Astrocyte (in vitro differentiated cells and primary cell): ENCODE measurements at regions not wholly inside any gene's neighbourhood (a gene's known extent, or its start where the extent isn't known, plus 50 kb on each side); places are given as distances from the start of the nearest gene placed in this dataset.
A peak's percentile ranks its signal among the peaks of the same experiment; 100 is the strongest.

Source experiments
- DNase-seq: peaks from one replicate; pipeline ENCODE4 v3.0.0-alpha.2; 2010; ENCODE audit warnings: low read depth
- FAIRE-seq: peaks from 2 replicates; lab custom pipeline; 2011; peaks lifted over from hg19 to GRCh38; lab: Jason Lieb, UNC
- H2AFZ ChIP-seq: 2 replicates; pipeline ENCODE4 v1.6.0; 2012; ENCODE audit warnings: low read depth, low read length, inconsistent platforms
- H3K27ac ChIP-seq: 2 replicates; pipeline ENCODE4 v1.5.1; 2011; ENCODE audit warnings: low read depth, low read length, inconsistent platforms
- H3K27me3 ChIP-seq: 2 replicates; pipeline ENCODE4 v1.6.0; 2011; ENCODE audit warnings: low read length, inconsistent platforms; ENCODE audit not compliant: insufficient read depth
- H3K36me3 ChIP-seq: 2 replicates; pipeline ENCODE4 v1.5.1; 2011; ENCODE audit warnings: low read length, inconsistent platforms; ENCODE audit not compliant: insufficient read depth
- H3K4me1 ChIP-seq: 2 replicates; pipeline ENCODE4 v1.5.1; 2011; ENCODE audit warnings: low read length, inconsistent platforms; ENCODE audit not compliant: insufficient read depth
- H3K4me2 ChIP-seq: 2 replicates; pipeline ENCODE4 v1.6.0; 2012; ENCODE audit warnings: low read length, inconsistent platforms
- H3K4me3 ChIP-seq: 2 replicates; pipeline ENCODE4 v1.5.1; 2011; ENCODE audit warnings: low read depth, mild to moderate bottlenecking, low read length, inconsistent platforms; ENCODE audit not compliant: insufficient read depth
- H3K79me2 ChIP-seq: 2 replicates; pipeline ENCODE4 v1.6.0; 2012; ENCODE audit warnings: mild to moderate bottlenecking, low read length, inconsistent platforms; ENCODE audit not compliant: insufficient read depth
- H3K9ac ChIP-seq: 2 replicates; pipeline ENCODE4 v1.6.0; 2012; ENCODE audit warnings: mild to moderate bottlenecking, low read length, inconsistent platforms
- H3K9me3 ChIP-seq: 2 replicates; pipeline ENCODE4 v1.5.1; 2012; ENCODE audit warnings: low read depth, mild to moderate bottlenecking, low read length, inconsistent platforms; ENCODE audit not compliant: insufficient read depth
- H4K20me1 ChIP-seq: 2 replicates; pipeline ENCODE4 v1.6.0; 2012; ENCODE audit warnings: low read length, inconsistent platforms; ENCODE audit not compliant: insufficient read depth
- H3K27ac Mint-ChIP-seq: one replicate; pipeline ENCODE4 v1.8.0; 2021; ENCODE audit warnings: mild to moderate bottlenecking, mixed read lengths; ENCODE audit not compliant: unreplicated experiment
- H3K27me3 Mint-ChIP-seq: one replicate; pipeline ENCODE4 v1.8.0; 2021; ENCODE audit warnings: low read depth, mixed read lengths; ENCODE audit not compliant: unreplicated experiment
- H3K36me3 Mint-ChIP-seq: one replicate; pipeline ENCODE4 v1.8.0; 2021; ENCODE audit warnings: low read depth, mixed read lengths; ENCODE audit not compliant: unreplicated experiment
- H3K4me1 Mint-ChIP-seq: one replicate; pipeline ENCODE4 v1.8.0; 2021; ENCODE audit warnings: low read depth, mixed read lengths; ENCODE audit not compliant: unreplicated experiment
- H3K4me3 Mint-ChIP-seq: one replicate; pipeline ENCODE4 v1.8.0; 2021; ENCODE audit warnings: mild to moderate bottlenecking, moderate library complexity, mixed read lengths; ENCODE audit not compliant: unreplicated experiment
- H3K9me3 Mint-ChIP-seq: one replicate; pipeline ENCODE4 v1.8.0; 2021; ENCODE audit warnings: mild to moderate bottlenecking, mixed read lengths; ENCODE audit not compliant: unreplicated experiment
- CTCF ChIP-seq: IDR thresholded peaks from 2 replicates; pipeline ENCODE4 v1.5.1; 2011; ENCODE audit warnings: low read depth, mild to moderate bottlenecking, inconsistent platforms, low read length, moderate library complexity; ENCODE audit not compliant: insufficient read depth
- EZH2 ChIP-seq: IDR thresholded peaks from 2 replicates; pipeline ENCODE4 v1.6.1; 2012; ENCODE audit warnings: mild to moderate bottlenecking, low read length, inconsistent platforms; ENCODE audit not compliant: insufficient read depth

GRCh38 chr5:123756816-123757215 lies 244.8 kb downstream of the CSNK1G3 start:
- no peak for TF ChIP-seq CTCF
- H3K27ac ChIP-seq: no peak overlapping the region
- no peaks in the 10 kb centered on the region for H3K36me3 Mint-ChIP-seq
- H3K79me2 ChIP-seq: no peaks in the 10 kb centered on the region
- peaks cover 33% of the 10 kb centered on the region for H3K4me1 Mint-ChIP-seq
- peaks cover 36% of the 10 kb centered on the region for H3K4me1 ChIP-seq
- H3K4me3 Mint-ChIP-seq: no peak overlapping the region
- no peaks in the 10 kb centered on the region for H3K9me3 Mint-ChIP-seq
- no peak overlapping the region for H3K27ac Mint-ChIP-seq
- H3K9ac ChIP-seq: no peak overlapping the region
- no peak overlapping the region for H2AFZ ChIP-seq
- no peaks in the 10 kb centered on the region for H3K36me3 ChIP-seq
- DNase-seq (no peak), FAIRE-seq (no peak)
- no peak overlapping the region for H3K4me2 ChIP-seq
- no peaks in the 10 kb centered on the region for H3K27me3 Mint-ChIP-seq
- no peaks in the 10 kb centered on the region for H4K20me1 ChIP-seq
- no peaks in the 10 kb centered on the region for H3K9me3 ChIP-seq
- no peaks in the 10 kb centered on the region for H3K27me3 ChIP-seq
- no peak overlapping the region for H3K4me3 ChIP-seq

GRCh38 chr5:123756318-123756665 lies 244.3 kb downstream of the CSNK1G3 start:
- no peak overlapping the region for H2AFZ ChIP-seq
- TF ChIP-seq EZH2: no peak
- no peak for TF ChIP-seq CTCF
- peak overlapping the region; percentile 43 for H3K27ac Mint-ChIP-seq
- H3K27me3 Mint-ChIP-seq: no peaks in the 10 kb centered on the region
- no peaks in the 10 kb centered on the region for H3K27me3 ChIP-seq
- no peaks in the 10 kb centered on the region for H3K36me3 Mint-ChIP-seq
- peak overlapping the region; percentile 29 for H3K9ac ChIP-seq
- H3K79me2 ChIP-seq: no peaks in the 10 kb centered on the region
- no peaks in the 10 kb centered on the region for H4K20me1 ChIP-seq
- peak overlapping the region; percentile 55 for H3K4me2 ChIP-seq
- peaks cover 36% of the 10 kb centered on the region for H3K4me1 ChIP-seq
- H3K9me3 ChIP-seq: no peaks in the 10 kb centered on the region
- peak; percentile 21 for DNase-seq
- peaks cover 33% of the 10 kb centered on the region for H3K4me1 Mint-ChIP-seq
- no peak overlapping the region for H3K4me3 ChIP-seq
- no peaks in the 10 kb centered on the region for H3K36me3 ChIP-seq
- no peaks in the 10 kb centered on the region for H3K9me3 Mint-ChIP-seq
- peak overlapping the region; percentile 48 for H3K27ac ChIP-seq
- no peak for FAIRE-seq
- H3K4me3 Mint-ChIP-seq: no peak overlapping the region

- Mint-ChIP-seq H3K4me1 (peaks cover 33% of the 10 kb centered on the region), H3K27ac (peak overlapping the region; percentile 43), H3K36me3 (no peaks in the 10 kb centered on the region), H3K4me3 (no peak overlapping the region), H3K27me3 (no peaks in the 10 kb centered on the region), H3K9me3 (no peaks in the 10 kb centered on the region)
- H3K9me3 ChIP-seq: no peaks in the 10 kb centered on the region
- DNase-seq (peak; percentile 91), FAIRE-seq (peak; percentile 55)
- H3K79me2 ChIP-seq: no peaks in the 10 kb centered on the region
- no peaks in the 10 kb centered on the region for H3K27me3 ChIP-seq
- H3K27ac ChIP-seq: peak overlapping the region; percentile 58
- no peaks in the 10 kb centered on the region for H4K20me1 ChIP-seq
- no peak overlapping the region for H3K4me3 ChIP-seq
- H2AFZ ChIP-seq: no peak overlapping the region
- no peaks in the 10 kb centered on the region for H3K36me3 ChIP-seq
- peak overlapping the region; percentile 55 for H3K4me2 ChIP-seq
- H3K4me1 ChIP-seq: peaks cover 36% of the 10 kb centered on the region
- TF ChIP-seq CTCF (no peak), EZH2 (no peak)
- peak overlapping the region; percentile 29 for H3K9ac ChIP-seq
Measured at GRCh38 chr5:123755653-123756317, 243.8 kb downstream of the CSNK1G3 start.
